OCI-LY1 (cell line): ENCODE measurements at regions not wholly inside any gene's neighbourhood (a gene's known extent, or its start where the extent isn't known, plus 50 kb on each side); places are given as distances from the start of the nearest gene placed in this dataset.

Experiments
- H2AFZ ChIP-seq: fragments of 200-600 bp; sonication (generic), shearing (Covaris generic); 2 replicates; pipeline ENCODE4 v1.6.0; 2014; ENCODE audit warnings: antibody characterized with exemption, mild to moderate bottlenecking, low read length
- H3F3A ChIP-seq: fragments of 200-600 bp; sonication (generic), shearing (Covaris generic); 2 replicates; pipeline ENCODE4 v1.6.0; 2014; ENCODE audit warnings: mild to moderate bottlenecking, antibody characterized with exemption, low read length, moderate library complexity; ENCODE audit not compliant: insufficient read depth
- H3K27ac ChIP-seq: fragments of 200-600 bp; sonication (generic); 2 replicates; pipeline ENCODE4 v1.5.1; 2014; ENCODE audit warnings: low read length, mixed run types, mild to moderate bottlenecking, low read depth; ENCODE audit not compliant: poor library complexity, severe bottlenecking
- H3K27me3 ChIP-seq: fragments of 200-600 bp; sonication (generic); 2 replicates; pipeline ENCODE4 v1.6.0; 2014; ENCODE audit warnings: antibody characterized with exemption, mild to moderate bottlenecking, low read length, moderate library complexity; ENCODE audit not compliant: insufficient read depth
- H3K36me3 ChIP-seq: fragments of 200-600 bp; sonication (generic); 2 replicates; pipeline ENCODE4 v1.6.1; 2014; ENCODE audit warnings: mild to moderate bottlenecking, antibody characterized with exemption, low read length, moderate library complexity, mixed read lengths; ENCODE audit not compliant: insufficient read depth
- H3K4me1 ChIP-seq: fragments of 200-600 bp; sonication (generic); 2 replicates; pipeline ENCODE4 v1.5.1; 2014; ENCODE audit warnings: mild to moderate bottlenecking, low read length, moderate library complexity; ENCODE audit not compliant: insufficient read depth, severe bottlenecking
- H3K4me2 ChIP-seq: fragments of 200-600 bp; sonication (generic), shearing (Covaris generic); 2 replicates; pipeline ENCODE4 v1.6.1; 2014; ENCODE audit warnings: low read length
- H3K4me3 ChIP-seq: fragments of 200-600 bp; sonication (generic); 2 replicates; pipeline ENCODE4 v1.5.1; 2014; ENCODE audit warnings: low read length, low read depth, mild to moderate bottlenecking, mixed read lengths; ENCODE audit not compliant: poor library complexity, severe bottlenecking
- H3K79me2 ChIP-seq: fragments of 200-600 bp; shearing (Covaris generic); 2 replicates; pipeline ENCODE4 v1.6.1; 2016; ENCODE audit warnings: mixed run types, low read length, mixed read lengths; ENCODE audit not compliant: insufficient read depth
- H3K9ac ChIP-seq: fragments of 200-600 bp; sonication (generic), shearing (Covaris generic); 2 replicates; pipeline ENCODE4 v1.6.1; 2014; ENCODE audit warnings: mild to moderate bottlenecking, low read length, mixed read lengths
- H3K9me2 ChIP-seq: fragments of 200-600 bp; sonication (generic), shearing (Covaris generic); 2 replicates; pipeline ENCODE4 v1.6.1; 2014; ENCODE audit warnings: low read depth, mild to moderate bottlenecking, low read length, mixed read lengths
- H3K9me3 ChIP-seq: fragments of 200-600 bp; shearing (Covaris generic); 2 replicates; pipeline ENCODE4 v1.6.1; 2014; ENCODE audit warnings: low read length, mixed read lengths
- H4K20me1 ChIP-seq: fragments of 200-600 bp; sonication (generic), shearing (Covaris generic); 2 replicates; pipeline ENCODE4 v1.6.0; 2016; ENCODE audit warnings: mild to moderate bottlenecking, low read length; ENCODE audit not compliant: insufficient read depth
- CTCF ChIP-seq: fragments of 200-600 bp; sonication (generic), shearing (Covaris generic); IDR thresholded peaks from 2 replicates; pipeline ENCODE4 v1.5.1; 2017; ENCODE audit warnings: mild to moderate bottlenecking, antibody characterized with exemption, low read length, moderate library complexity, mixed read lengths
- EZH2 ChIP-seq: fragments of 200-600 bp; sonication (generic), shearing (Covaris generic); IDR thresholded peaks from 2 replicates; pipeline ENCODE4 v1.8.0; 2017; ENCODE audit warnings: borderline replicate concordance, mixed run types, mild to moderate bottlenecking, antibody characterized with exemption, low read length, moderate library complexity, mixed read lengths

- Histone ChIP-seq H3K4me3 (no peak overlapping the region), H3K9ac (no peak overlapping the region), H3K27ac (no peak overlapping the region), H3K9me3 (no peaks in the 10 kb centered on the region), H3K36me3 (no peaks in the 10 kb centered on the region), H3F3A (no peaks in the 10 kb centered on the region), H3K4me2 (no peak overlapping the region), H4K20me1 (no peaks in the 10 kb centered on the region), H3K79me2 (no peaks in the 10 kb centered on the region), H3K27me3 (no peaks in the 10 kb centered on the region), H2AFZ (no peak overlapping the region), H3K4me1 (no peaks in the 10 kb centered on the region), H3K9me2 (no peaks in the 10 kb centered on the region)
- no peak for TF ChIP-seq EZH2
- no peak for TF ChIP-seq CTCF
Measured at GRCh38 chr16:5870886-5871691, 773.5 kb upstream of the EEF2KMT start.

- no peaks in the 10 kb centered on the region for H3F3A ChIP-seq
- no peak overlapping the region for H3K27ac ChIP-seq
- no peaks in the 10 kb centered on the region for H3K27me3 ChIP-seq
- no peak overlapping the region for H3K9ac ChIP-seq
- H4K20me1 ChIP-seq = no peaks in the 10 kb centered on the region
- H3K4me3 ChIP-seq = no peak overlapping the region
- H3K79me2 ChIP-seq = no peaks in the 10 kb centered on the region
- H3K9me2 ChIP-seq = no peaks in the 10 kb centered on the region
- no peaks in the 10 kb centered on the region for H3K9me3 ChIP-seq
- H3K4me2 ChIP-seq = no peak overlapping the region
- H3K36me3 ChIP-seq = no peaks in the 10 kb centered on the region
- no peak overlapping the region for H2AFZ ChIP-seq
- no peak for TF ChIP-seq EZH2
- no peak for TF ChIP-seq CTCF
- H3K4me1 ChIP-seq = no peaks in the 10 kb centered on the region
Measured at GRCh38 chr16:5867250-5867649, 769.7 kb upstream of the EEF2KMT start.

- H3K27me3 ChIP-seq = no peaks in the 10 kb centered on the region
- no peak overlapping the region for H2AFZ ChIP-seq
- no peak overlapping the region for H3K27ac ChIP-seq
- no peaks in the 10 kb centered on the region for H3K79me2 ChIP-seq
- H3K4me1 ChIP-seq = no peaks in the 10 kb centered on the region
- H4K20me1 ChIP-seq = no peaks in the 10 kb centered on the region
- no peak overlapping the region for H3K9ac ChIP-seq
- H3K4me3 ChIP-seq = no peak overlapping the region
- H3F3A ChIP-seq = no peaks in the 10 kb centered on the region
- no peaks in the 10 kb centered on the region for H3K9me2 ChIP-seq
- no peak for TF ChIP-seq EZH2
- TF ChIP-seq CTCF = no peak
- H3K9me3 ChIP-seq = no peaks in the 10 kb centered on the region
- no peak overlapping the region for H3K4me2 ChIP-seq
- H3K36me3 ChIP-seq = no peaks in the 10 kb centered on the region
Measured at GRCh38 chr16:5865236-5865635, 767.6 kb upstream of the EEF2KMT start.
